Activated naive CD4-positive, alpha-beta T cell treated with anti-CD3 and anti-CD28 coated beads, Interleukin-2, amount 10 ng/mL, durations not matched to agents 7 days and 5 days (primary cell): ENCODE measurements at regions not wholly inside any gene's neighbourhood (a gene's known extent, or its start where the extent isn't known, plus 50 kb on each side); places are given as distances from the start of the nearest gene placed in this dataset.

Experiments used
- CTCF ChIA-PET: fragments of 350-600 bp; sonication (Branson Sonifier 250); formaldehyde crosslinking; loops from one replicate; lab custom pipeline; 2021; ENCODE audit warnings: antibody characterized with exemption; lab: Charles Lee
- DNase-seq: peaks from one replicate; pipeline ENCODE4 v3.0.0-alpha.2; 2020
- H3K27ac Mint-ChIP-seq: one replicate; pipeline ENCODE4 v1.8.0; 2021; ENCODE audit warnings: mild to moderate bottlenecking, moderate library complexity, mixed read lengths
- H3K27me3 Mint-ChIP-seq: one replicate; pipeline ENCODE4 v1.8.0; 2021; ENCODE audit warnings: mild to moderate bottlenecking, mixed read lengths
- H3K36me3 Mint-ChIP-seq: one replicate; pipeline ENCODE4 v1.8.0; 2021; ENCODE audit warnings: mixed read lengths
- H3K4me1 Mint-ChIP-seq: one replicate; pipeline ENCODE4 v1.8.0; 2021; ENCODE audit warnings: mixed read lengths
- H3K4me3 Mint-ChIP-seq: one replicate; pipeline ENCODE4 v1.8.0; 2021; ENCODE audit warnings: mild to moderate bottlenecking, moderate library complexity, mixed read lengths
- H3K9me3 Mint-ChIP-seq: one replicate; pipeline ENCODE4 v1.8.0; 2021; ENCODE audit warnings: mixed read lengths

GRCh38 chr13:90098577-90098976, 1248.9 kb upstream of the MIR17HG start:
- Mint-ChIP-seq H3K4me3 (no peak overlapping the region), H3K27ac (no peak overlapping the region), H3K4me1 (no peaks in the 10 kb centered on the region), H3K36me3 (no peaks in the 10 kb centered on the region), H3K27me3 (no peaks in the 10 kb centered on the region), H3K9me3 (peaks cover 8% of the 10 kb centered on the region)
- CTCF ChIA-PET, result no interaction called here
- no peak for DNase-seq

DNA sequence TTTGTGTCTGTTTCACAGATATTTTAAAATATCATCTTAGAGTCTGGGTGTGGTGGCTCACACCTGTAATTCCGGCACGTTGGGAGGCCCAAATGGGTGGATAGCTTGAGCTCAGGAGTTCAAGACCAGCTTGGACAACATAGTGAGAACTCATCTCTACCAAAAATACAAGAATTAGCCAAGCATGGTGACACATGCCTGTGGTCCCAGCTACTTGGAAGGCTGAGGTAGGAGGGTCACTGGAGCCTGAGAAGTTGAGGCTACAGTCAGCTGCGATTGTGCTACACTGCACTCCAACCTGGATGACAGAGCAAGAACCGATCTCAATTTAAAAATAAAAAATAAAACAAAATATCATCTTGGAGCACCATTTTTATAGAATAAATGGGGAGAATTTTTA, 1247.6 kb upstream of the MIR17HG start:
- H3K4me1 Mint-ChIP-seq, result no peaks in the 10 kb centered on the region
- H3K4me3 Mint-ChIP-seq, result no peak overlapping the region
- H3K27me3 Mint-ChIP-seq, result no peaks in the 10 kb centered on the region
- no peak overlapping the region for H3K27ac Mint-ChIP-seq
- no peaks in the 10 kb centered on the region for H3K36me3 Mint-ChIP-seq
- H3K9me3 Mint-ChIP-seq, result peaks cover 11% of the 10 kb centered on the region
- CTCF ChIA-PET, result no interaction called here
- DNase-seq, result no peak

DNA sequence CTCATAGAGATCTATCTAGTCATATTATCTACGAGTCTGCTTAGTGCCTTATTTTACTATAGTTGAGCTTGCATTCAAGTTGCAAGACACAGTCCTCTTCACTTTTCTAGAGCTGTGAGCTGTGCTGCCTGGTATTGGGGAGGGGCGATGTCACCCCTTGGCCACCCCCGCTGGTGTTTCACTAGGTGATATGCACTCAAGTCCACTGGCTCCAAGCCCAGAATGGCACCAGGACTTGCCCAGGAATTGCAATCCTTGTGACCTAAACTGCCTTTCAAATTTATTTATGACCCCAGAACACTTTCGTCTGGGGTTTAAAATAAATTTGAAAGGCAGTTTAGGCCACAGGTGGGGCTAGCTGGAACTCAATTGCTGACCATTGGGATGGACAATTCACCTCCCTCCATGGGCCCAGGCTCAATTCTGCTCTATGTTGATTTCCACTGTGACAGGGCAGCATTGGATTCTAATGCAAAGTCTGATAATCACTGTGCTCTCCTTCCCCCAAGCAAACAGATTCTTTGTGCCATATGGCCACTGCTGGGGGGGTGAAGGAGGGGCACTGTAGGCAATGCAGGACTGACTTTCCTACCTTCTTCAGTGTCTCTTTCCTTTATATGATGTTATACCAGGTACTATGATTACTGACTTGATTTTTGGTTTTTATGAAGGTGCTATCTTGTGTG, 1244.2 kb upstream of the MIR17HG start:
- CTCF ChIA-PET, result no interaction called here
- no peak overlapping the region for H3K4me3 Mint-ChIP-seq
- H3K9me3 Mint-ChIP-seq, result peaks cover 15% of the 10 kb centered on the region
- DNase-seq, result no peak
- H3K27ac Mint-ChIP-seq, result no peak overlapping the region
- H3K27me3 Mint-ChIP-seq, result no peaks in the 10 kb centered on the region
- no peaks in the 10 kb centered on the region for H3K4me1 Mint-ChIP-seq
- no peaks in the 10 kb centered on the region for H3K36me3 Mint-ChIP-seq

DNA sequence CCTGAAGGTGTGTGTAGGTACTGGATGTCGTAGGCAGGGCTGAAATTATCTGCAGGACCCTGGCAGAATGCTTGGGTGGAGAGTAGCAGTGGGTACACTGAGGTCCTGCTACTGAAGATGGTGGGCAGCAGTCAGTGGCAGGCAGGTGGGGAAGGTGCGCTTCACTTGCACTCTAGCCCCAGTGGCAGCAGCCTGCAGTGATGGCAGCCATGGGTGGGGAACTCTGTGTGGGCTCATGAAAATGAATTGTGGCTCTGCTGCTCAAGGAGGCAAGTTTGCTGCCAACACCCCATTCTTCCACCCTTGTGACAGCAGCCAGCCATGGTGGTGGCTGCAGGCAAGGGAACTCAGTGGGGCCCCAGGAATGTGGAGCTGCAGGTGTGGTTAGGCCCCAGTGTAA, 1242.7 kb upstream of the MIR17HG start:
- Mint-ChIP-seq H3K4me3 (no peak overlapping the region), H3K27me3 (no peaks in the 10 kb centered on the region), H3K27ac (no peak overlapping the region), H3K36me3 (no peaks in the 10 kb centered on the region), H3K4me1 (no peaks in the 10 kb centered on the region), H3K9me3 (peaks cover 20% of the 10 kb centered on the region)
- CTCF ChIA-PET, result no interaction called here
- no peak for DNase-seq

- no peaks in the 10 kb centered on the region for H3K27me3 Mint-ChIP-seq
These were observed 1242.2 kb upstream of the MIR17HG start for GRCh38 chr13:90105276-90105675.

DNA sequence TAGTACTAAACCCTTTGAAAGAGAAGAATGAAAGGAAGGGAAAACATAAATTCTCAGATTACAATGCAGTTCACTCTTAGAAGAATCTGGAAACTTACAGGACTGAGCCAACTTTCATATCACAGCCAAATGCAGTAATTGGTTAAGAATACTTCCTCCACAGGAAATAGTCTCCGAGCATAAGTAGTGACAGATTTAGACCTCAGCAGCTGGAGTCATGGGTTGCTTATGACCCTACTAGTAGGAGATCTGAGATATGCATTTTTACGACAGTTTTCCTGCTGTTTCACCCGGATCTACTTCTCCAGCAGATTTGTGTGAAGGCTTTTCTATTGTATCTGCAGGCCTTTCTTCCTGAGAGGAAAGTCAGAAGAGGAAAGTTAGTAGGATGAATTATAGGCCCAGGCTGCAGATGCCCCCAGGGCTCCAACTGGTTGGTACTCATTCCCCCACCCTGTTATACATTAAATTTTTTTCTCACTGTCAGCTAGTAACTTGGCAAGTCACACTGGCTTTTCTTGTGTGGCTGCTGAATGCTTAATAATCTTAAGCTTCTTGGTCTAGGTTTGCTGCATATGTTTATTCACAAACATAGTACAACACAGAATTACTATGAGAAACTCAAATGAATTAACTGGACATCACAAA, 1241.5 kb upstream of the MIR17HG start:
- no peak for DNase-seq
- H3K27me3 Mint-ChIP-seq, result no peaks in the 10 kb centered on the region

More at GRCh38 chr13:90105276-90105675, 1242.2 kb upstream of the MIR17HG start:
- CTCF ChIA-PET, result no interaction called here
- no peak for DNase-seq
- Mint-ChIP-seq H3K9me3 (peaks cover 20% of the 10 kb centered on the region), H3K36me3 (no peaks in the 10 kb centered on the region), H3K4me1 (no peaks in the 10 kb centered on the region), H3K27ac (no peak overlapping the region), H3K4me3 (no peak overlapping the region)

DNA sequence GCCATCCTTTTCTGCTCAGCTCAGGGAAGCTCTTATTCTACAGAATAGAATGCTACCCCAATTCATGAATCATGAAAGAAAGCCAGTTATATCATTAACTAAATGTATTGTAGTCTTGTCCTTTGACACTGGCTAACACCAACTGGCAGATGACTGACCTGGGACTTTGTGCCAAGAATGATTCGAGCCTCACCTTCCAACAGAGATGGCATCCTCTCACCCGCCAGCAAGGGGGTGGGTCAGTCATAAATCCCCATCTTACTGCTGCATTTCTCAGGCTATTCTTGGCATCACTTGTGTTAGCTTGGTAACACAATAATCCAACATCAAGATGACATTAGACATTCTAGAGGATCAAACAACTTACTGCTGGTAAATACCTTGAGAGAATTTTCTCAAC, 1239.8 kb upstream of the MIR17HG start:
- no peak overlapping the region for H3K4me3 Mint-ChIP-seq
- H3K36me3 Mint-ChIP-seq, result no peaks in the 10 kb centered on the region
- no peak overlapping the region for H3K27ac Mint-ChIP-seq
- DNase-seq, result no peak
- no peaks in the 10 kb centered on the region for H3K27me3 Mint-ChIP-seq
- CTCF ChIA-PET, result interaction anchor here (1.0 kb wide), 1 partner anchor 720 kb away, joined by 3 read pairs; no protein-coding TSS in a partner anchor
- no peaks in the 10 kb centered on the region for H3K4me1 Mint-ChIP-seq
- H3K9me3 Mint-ChIP-seq, result peaks cover 20% of the 10 kb centered on the region

More for the DNA sequence above, 1241.5 kb upstream of the MIR17HG start:
- CTCF ChIA-PET, result no interaction called here
- Mint-ChIP-seq H3K27ac (no peak overlapping the region), H3K36me3 (no peaks in the 10 kb centered on the region), H3K9me3 (peaks cover 20% of the 10 kb centered on the region), H3K4me1 (no peaks in the 10 kb centered on the region), H3K4me3 (no peak overlapping the region)

DNA sequence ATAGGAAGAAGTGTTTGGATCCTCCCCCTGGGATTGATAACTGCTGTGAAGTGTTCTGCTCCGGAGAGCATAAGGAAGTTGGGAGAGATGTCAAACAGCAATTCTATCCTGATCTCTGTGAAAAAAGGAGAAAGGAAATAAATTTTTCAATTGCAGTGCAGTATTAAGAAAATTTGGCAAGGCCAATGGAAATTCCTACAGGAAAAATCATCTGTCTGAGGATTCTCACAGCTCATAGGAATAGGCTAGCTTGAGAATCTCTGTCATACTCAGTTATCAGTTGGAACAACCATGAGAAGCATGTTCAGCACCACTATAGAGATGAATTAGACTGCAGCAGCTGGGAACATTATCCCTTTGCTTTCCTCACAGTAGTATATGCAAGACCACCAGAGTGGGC, 1238.9 kb upstream of the MIR17HG start:
- H3K36me3 Mint-ChIP-seq, result no peaks in the 10 kb centered on the region
- H3K4me3 Mint-ChIP-seq, result no peak overlapping the region
- H3K4me1 Mint-ChIP-seq, result no peaks in the 10 kb centered on the region
- CTCF ChIA-PET, result interaction anchor here (1.0 kb wide), 1 partner anchor 721 kb away, joined by 3 read pairs; no protein-coding TSS in a partner anchor
- no peaks in the 10 kb centered on the region for H3K27me3 Mint-ChIP-seq
- H3K27ac Mint-ChIP-seq, result no peak overlapping the region
- no peak for DNase-seq
- peaks cover 17% of the 10 kb centered on the region for H3K9me3 Mint-ChIP-seq

GRCh38 chr13:90116121-90116520, 1231.4 kb upstream of the MIR17HG start:
- no peaks in the 10 kb centered on the region for H3K36me3 Mint-ChIP-seq
- DNase-seq, result no peak
- CTCF ChIA-PET, result no interaction called here
- H3K4me1 Mint-ChIP-seq, result no peaks in the 10 kb centered on the region
- H3K9me3 Mint-ChIP-seq, result peaks cover 5% of the 10 kb centered on the region
- no peak overlapping the region for H3K4me3 Mint-ChIP-seq
- no peaks in the 10 kb centered on the region for H3K27me3 Mint-ChIP-seq
- H3K27ac Mint-ChIP-seq, result no peak overlapping the region

GRCh38 chr13:90118467-90119071, 1228.9 kb upstream of the MIR17HG start:
- no peak for DNase-seq
- Mint-ChIP-seq H3K4me3 (no peak overlapping the region), H3K27me3 (no peaks in the 10 kb centered on the region), H3K27ac (no peak overlapping the region), H3K9me3 (peaks cover 5% of the 10 kb centered on the region), H3K4me1 (no peaks in the 10 kb centered on the region), H3K36me3 (no peaks in the 10 kb centered on the region)
- CTCF ChIA-PET, result no interaction called here

DNA sequence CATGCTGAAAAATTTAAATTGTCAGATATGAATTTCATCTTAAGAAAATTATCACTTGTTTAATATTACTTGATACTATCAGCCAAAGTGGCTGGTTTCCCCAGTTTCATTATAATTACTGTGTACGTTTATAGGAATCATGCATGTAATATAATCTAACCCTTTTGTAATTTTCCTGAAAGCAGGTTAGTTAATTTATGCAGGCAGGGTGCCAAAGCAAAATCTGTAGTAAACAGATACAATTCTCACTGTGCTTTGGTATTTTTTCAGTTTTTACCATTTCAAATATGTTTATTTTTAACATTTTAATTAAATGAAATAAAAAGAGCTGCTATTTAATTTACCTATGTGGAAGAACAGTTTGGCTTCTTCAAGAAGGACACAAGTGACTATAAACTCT, 1227.5 kb upstream of the MIR17HG start:
- Mint-ChIP-seq H3K9me3 (peaks cover 5% of the 10 kb centered on the region), H3K36me3 (no peaks in the 10 kb centered on the region), H3K27ac (no peak overlapping the region), H3K27me3 (no peaks in the 10 kb centered on the region), H3K4me1 (no peaks in the 10 kb centered on the region), H3K4me3 (no peak overlapping the region)
- no peak for DNase-seq
- CTCF ChIA-PET, result no interaction called here

GRCh38 chr13:90121784-90122183, 1225.7 kb upstream of the MIR17HG start:
- Mint-ChIP-seq H3K27ac (no peak overlapping the region), H3K36me3 (no peaks in the 10 kb centered on the region), H3K4me3 (no peak overlapping the region), H3K4me1 (no peaks in the 10 kb centered on the region), H3K9me3 (peaks cover 5% of the 10 kb centered on the region), H3K27me3 (no peaks in the 10 kb centered on the region)
- CTCF ChIA-PET, result no interaction called here
- DNase-seq, result no peak

DNA sequence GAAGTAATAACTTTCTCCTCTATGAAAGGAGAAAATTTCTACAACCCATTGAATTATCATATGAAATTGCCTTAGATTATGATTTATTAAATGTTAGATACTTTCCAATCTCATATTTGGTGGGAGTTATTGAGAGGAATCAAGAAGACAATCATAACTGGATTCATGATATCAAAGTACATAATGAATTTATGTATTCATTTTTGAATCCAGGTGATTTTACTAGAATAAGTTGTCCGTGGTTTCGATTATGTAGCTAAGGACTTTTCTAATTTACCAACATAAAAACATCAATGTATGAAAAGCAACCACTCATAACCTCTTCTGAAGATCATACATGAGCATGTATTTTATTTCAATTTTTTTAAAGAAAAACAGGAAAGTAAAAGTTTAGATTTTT, 1225.0 kb upstream of the MIR17HG start:
- Mint-ChIP-seq H3K27ac (no peak overlapping the region), H3K4me1 (no peaks in the 10 kb centered on the region), H3K27me3 (no peaks in the 10 kb centered on the region), H3K9me3 (peaks cover 5% of the 10 kb centered on the region), H3K36me3 (no peaks in the 10 kb centered on the region), H3K4me3 (no peak overlapping the region)
- no peak for DNase-seq
- CTCF ChIA-PET, result no interaction called here

GRCh38 chr13:90135558-90135957, 1211.9 kb upstream of the MIR17HG start:
- H3K36me3 Mint-ChIP-seq, result no peaks in the 10 kb centered on the region
- H3K9me3 Mint-ChIP-seq, result peaks cover 5% of the 10 kb centered on the region
- DNase-seq, result no peak
- H3K4me3 Mint-ChIP-seq, result no peak overlapping the region
- H3K27me3 Mint-ChIP-seq, result no peaks in the 10 kb centered on the region
- no peaks in the 10 kb centered on the region for H3K4me1 Mint-ChIP-seq
- H3K27ac Mint-ChIP-seq, result no peak overlapping the region
- CTCF ChIA-PET, result no interaction called here

- no peaks in the 10 kb centered on the region for H3K9me3 Mint-ChIP-seq
These were observed 1205.2 kb upstream of the MIR17HG start for GRCh38 chr13:90142251-90142650.

More at GRCh38 chr13:90142251-90142650, 1205.2 kb upstream of the MIR17HG start:
- no peak for DNase-seq
- CTCF ChIA-PET, result no interaction called here
- no peaks in the 10 kb centered on the region for H3K27me3 Mint-ChIP-seq
- no peaks in the 10 kb centered on the region for H3K36me3 Mint-ChIP-seq
- no peak overlapping the region for H3K4me3 Mint-ChIP-seq
- no peak overlapping the region for H3K27ac Mint-ChIP-seq
- H3K4me1 Mint-ChIP-seq, result no peaks in the 10 kb centered on the region
